ENCODE measurements at regions not wholly inside any gene's neighbourhood (a gene's known extent, or its start where the extent isn't known, plus 50 kb on each side); places are given as distances from the start of the nearest gene placed in this dataset.

DNA sequence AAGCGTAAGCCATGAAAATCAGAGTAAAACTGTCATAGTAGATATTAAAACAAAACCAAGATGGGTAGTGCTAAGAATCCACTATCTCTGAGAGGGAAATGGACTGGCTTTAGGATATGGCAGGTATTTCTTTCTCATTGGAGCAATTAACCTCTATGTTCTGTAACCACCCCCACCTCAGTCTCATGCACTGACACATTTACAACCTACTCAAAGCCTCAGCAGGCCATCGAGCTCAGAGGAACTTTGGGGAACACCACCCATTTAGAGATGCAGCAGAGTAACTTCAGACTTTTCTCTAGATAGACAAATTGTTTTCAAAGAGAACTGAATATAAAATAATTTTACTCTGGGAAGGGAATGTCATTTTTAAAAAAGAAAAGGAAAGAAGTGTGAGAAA, 615.8 kb upstream of the ZFHX3 start:
- Histone ChIP-seq H3K4me3 (no peak overlapping the region), H3K4me1 (no peaks in the 10 kb centered on the region), H3K27me3 (no peaks in the 10 kb centered on the region), H3K36me3 (no peaks in the 10 kb centered on the region), H3K27ac (no peak overlapping the region), H3K9me3 (no peaks in the 10 kb centered on the region)
- DNase-seq, result no peak
- TF ChIP-seq POLR2A (IDR thresholded peaks at IDR 0.05) (no peak), CTCF (IDR thresholded peaks at IDR 0.05) (no peak)

DNA sequence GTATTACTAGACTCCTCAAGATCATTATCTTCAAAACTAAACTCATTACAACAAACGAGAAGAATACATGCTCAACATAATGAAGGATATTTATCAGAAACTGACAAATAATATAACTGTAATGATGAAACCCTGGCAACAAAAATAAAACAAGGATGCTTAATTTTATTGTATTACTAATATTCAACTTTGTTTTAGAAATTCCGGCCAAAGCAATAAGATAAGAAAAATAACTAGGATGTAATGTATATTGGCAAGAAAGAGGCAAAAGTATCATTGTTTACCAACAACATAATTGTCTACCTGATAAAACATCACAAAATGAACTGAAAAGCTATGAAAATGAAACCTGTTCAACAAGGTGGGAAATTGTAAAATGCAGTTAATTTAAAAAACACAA, 588.3 kb upstream of the ZFHX3 start:
- DNase-seq, result no peak
- no peaks in the 10 kb centered on the region for H3K9me3 ChIP-seq
- TF ChIP-seq POLR2A (IDR thresholded peaks at IDR 0.05) (no peak), CTCF (IDR thresholded peaks at IDR 0.05) (no peak)

GRCh38 chr16:73629011-73629410, 581.1 kb upstream of the ZFHX3 start:
- no peak overlapping the region for H3K27ac ChIP-seq
- no peaks in the 10 kb centered on the region for H3K4me1 ChIP-seq
- no peak overlapping the region for H3K4me3 ChIP-seq
- TF ChIP-seq CTCF (IDR thresholded peaks at IDR 0.05), result no peak
- no peak for TF ChIP-seq POLR2A (IDR thresholded peaks at IDR 0.05)
- DNase-seq, result no peak
- no peaks in the 10 kb centered on the region for H3K36me3 ChIP-seq
- H3K27me3 ChIP-seq, result no peaks in the 10 kb centered on the region
- H3K9me3 ChIP-seq, result no peaks in the 10 kb centered on the region

More for the DNA sequence above, 588.3 kb upstream of the ZFHX3 start:
- no peaks in the 10 kb centered on the region for H3K27me3 ChIP-seq
- no peaks in the 10 kb centered on the region for H3K36me3 ChIP-seq
- H3K27ac ChIP-seq, result no peak overlapping the region
- no peak overlapping the region for H3K4me3 ChIP-seq
- H3K4me1 ChIP-seq, result no peaks in the 10 kb centered on the region

DNA sequence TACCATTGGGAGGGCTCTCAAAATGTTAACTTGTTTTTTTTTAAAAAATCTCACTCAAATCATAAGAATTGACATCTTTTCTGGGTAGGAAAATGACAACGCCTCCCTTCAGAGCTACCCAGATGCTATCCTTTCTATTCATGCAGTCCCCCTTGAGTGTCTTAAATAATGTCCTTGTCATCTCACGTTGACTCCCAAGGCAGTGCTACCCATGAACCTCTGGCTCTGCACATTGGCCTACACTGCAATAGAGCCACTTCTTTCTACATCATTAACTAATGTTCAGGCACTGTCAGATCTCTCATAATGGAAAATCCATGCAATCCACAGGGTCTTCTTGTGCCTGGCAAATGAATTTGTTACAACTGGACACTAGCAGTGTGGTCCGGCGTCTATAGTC, 569.8 kb upstream of the ZFHX3 start:
- H3K36me3 ChIP-seq, result no peaks in the 10 kb centered on the region
- no peak for DNase-seq
- no peaks in the 10 kb centered on the region for H3K9me3 ChIP-seq
- H3K4me1 ChIP-seq, result no peaks in the 10 kb centered on the region
- no peaks in the 10 kb centered on the region for H3K27me3 ChIP-seq
- H3K27ac ChIP-seq, result no peak overlapping the region
- TF ChIP-seq CTCF (IDR thresholded peaks at IDR 0.05), result no peak
- no peak for TF ChIP-seq POLR2A (IDR thresholded peaks at IDR 0.05)
- no peak overlapping the region for H3K4me3 ChIP-seq

GRCh38 chr16:73616770-73617169, 568.8 kb upstream of the ZFHX3 start:
- Histone ChIP-seq H3K9me3 (no peaks in the 10 kb centered on the region), H3K4me3 (no peak overlapping the region), H3K27ac (no peak overlapping the region), H3K27me3 (no peaks in the 10 kb centered on the region), H3K36me3 (no peaks in the 10 kb centered on the region), H3K4me1 (no peaks in the 10 kb centered on the region)
- no peak for DNase-seq
- no peak for TF ChIP-seq CTCF (IDR thresholded peaks at IDR 0.05)
- no peak for TF ChIP-seq POLR2A (IDR thresholded peaks at IDR 0.05)

DNA sequence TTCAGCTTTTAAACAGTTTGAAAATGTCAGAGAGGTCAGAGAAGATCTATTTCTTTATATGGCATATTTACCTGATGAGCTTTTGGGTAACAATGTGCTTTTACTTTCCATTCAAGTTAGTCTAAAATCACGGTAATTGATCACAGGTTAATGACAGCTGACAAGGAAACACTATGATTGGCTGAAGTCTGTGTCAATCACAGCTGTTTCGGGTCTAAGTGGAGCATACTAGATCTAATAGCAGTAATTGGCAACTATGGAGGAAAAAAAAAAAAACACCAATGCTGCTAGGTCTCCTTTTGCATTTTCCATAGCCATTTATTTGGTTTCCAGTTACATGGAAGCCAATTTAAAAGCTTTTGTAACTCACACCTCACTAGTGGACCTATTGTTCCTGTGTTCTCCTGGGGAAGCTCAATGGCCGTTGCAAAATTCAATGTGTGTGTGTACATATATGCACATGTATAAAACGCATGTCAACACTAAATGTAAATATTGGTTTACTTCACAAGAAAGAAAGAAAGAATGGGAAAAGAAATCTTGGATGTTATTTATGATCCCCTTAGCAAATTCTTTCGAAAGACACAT, 568.3 kb upstream of the ZFHX3 start:
- H3K36me3 ChIP-seq, result no peaks in the 10 kb centered on the region
- H3K4me1 ChIP-seq, result no peaks in the 10 kb centered on the region
- TF ChIP-seq CTCF (IDR thresholded peaks at IDR 0.05) (no peak), POLR2A (IDR thresholded peaks at IDR 0.05) (no peak)
- H3K4me3 ChIP-seq, result no peak overlapping the region
- H3K27me3 ChIP-seq, result no peaks in the 10 kb centered on the region
- no peak overlapping the region for H3K27ac ChIP-seq
- no peak for DNase-seq
- H3K9me3 ChIP-seq, result no peaks in the 10 kb centered on the region
